ENCODE measurements at regions not wholly inside any gene's neighbourhood (a gene's known extent, or its start where the extent isn't known, plus 50 kb on each side); places are given as distances from the start of the nearest gene placed in this dataset. TPM values are rescaled to one million over a fixed set of nuclear protein-coding genes. Genes with fewer than 3 reads are reported as not detected.

- CTCF ChIA-PET, result no interaction called here
- no TSS peak for BruUV-seq (replicated peaks)
- Mint-ChIP-seq H3K9me3 (ENCODE audit: low read depth, unreplicated experiment) (no peaks in the 10 kb centered on the region), H3K27ac (ENCODE audit: unreplicated experiment) (no peak overlapping the region), H3K36me3 (ENCODE audit: insufficient read depth, unreplicated experiment) (no peaks in the 10 kb centered on the region), H3K4me1 (ENCODE audit: low read depth, unreplicated experiment) (peaks cover 12% of the 10 kb centered on the region), H3K4me3 (ENCODE audit: low read depth, unreplicated experiment) (no peak overlapping the region), H3K27me3 (ENCODE audit: unreplicated experiment) (no peaks in the 10 kb centered on the region)
- TF ChIP-seq CTCF (IDR thresholded peaks at IDR 0.05; ENCODE audit: unreplicated experiment), result no peak
- no peak for DNase-seq
- intact Hi-C loops (cut with micrococcal nuclease; ENCODE audit: unreplicated experiment), result no loop called here
These were observed 52.8 kb upstream of the KLF6 start for GRCh38 chr10:3837647-3838459.

GRCh38 chr10:3836222-3836820, 51.3 kb upstream of the KLF6 start:
- CTCF ChIA-PET, result interaction anchor here (0.6 to 1.8 kb wide), 3 partner anchors 16 to 487 kb away, joined by 3 to 8 read pairs (median 3); no protein-coding TSS in a partner anchor
- no TSS peak for BruUV-seq (replicated peaks)

GRCh38 chr10:3835770-3836169, 50.8 kb upstream of the KLF6 start:
- Mint-ChIP-seq H3K27ac (ENCODE audit: unreplicated experiment) (no peak overlapping the region), H3K4me3 (ENCODE audit: low read depth, unreplicated experiment) (no peak overlapping the region), H3K36me3 (ENCODE audit: insufficient read depth, unreplicated experiment) (no peaks in the 10 kb centered on the region), H3K4me1 (ENCODE audit: low read depth, unreplicated experiment) (peaks cover 12% of the 10 kb centered on the region), H3K27me3 (ENCODE audit: unreplicated experiment) (no peaks in the 10 kb centered on the region), H3K9me3 (ENCODE audit: low read depth, unreplicated experiment) (no peaks in the 10 kb centered on the region)
- intact Hi-C loops (cut with micrococcal nuclease; ENCODE audit: unreplicated experiment), result no loop called here
- DNase-seq, result no peak
- no TSS peak for BruUV-seq (replicated peaks)
- CTCF ChIA-PET, result interaction anchor here (0.6 to 1.8 kb wide), 3 partner anchors 16 to 487 kb away, joined by 3 to 8 read pairs (median 3); no protein-coding TSS in a partner anchor
- no peak for TF ChIP-seq CTCF (IDR thresholded peaks at IDR 0.05; ENCODE audit: unreplicated experiment)

More at GRCh38 chr10:3836222-3836820, 51.3 kb upstream of the KLF6 start:
- DNase-seq, result no peak
- H3K27ac Mint-ChIP-seq (ENCODE audit: unreplicated experiment), result no peak overlapping the region
- H3K36me3 Mint-ChIP-seq (ENCODE audit: insufficient read depth, unreplicated experiment), result no peaks in the 10 kb centered on the region
- intact Hi-C loops (cut with micrococcal nuclease; ENCODE audit: unreplicated experiment), result no loop called here
- H3K27me3 Mint-ChIP-seq (ENCODE audit: unreplicated experiment), result no peaks in the 10 kb centered on the region
- no peak for TF ChIP-seq CTCF (IDR thresholded peaks at IDR 0.05; ENCODE audit: unreplicated experiment)
- no peaks in the 10 kb centered on the region for H3K9me3 Mint-ChIP-seq (ENCODE audit: low read depth, unreplicated experiment)
- H3K4me1 Mint-ChIP-seq (ENCODE audit: low read depth, unreplicated experiment), result peaks cover 12% of the 10 kb centered on the region
- no peak overlapping the region for H3K4me3 Mint-ChIP-seq (ENCODE audit: low read depth, unreplicated experiment)

GRCh38 chr10:3834947-3835346, 49.9 kb upstream of the KLF6 start:
- H3K4me3 Mint-ChIP-seq (ENCODE audit: low read depth, unreplicated experiment), result no peak overlapping the region
- no peak for DNase-seq
- no peaks in the 10 kb centered on the region for H3K9me3 Mint-ChIP-seq (ENCODE audit: low read depth, unreplicated experiment)
- CTCF ChIA-PET, result interaction anchor here (0.6 kb wide), 1 partner anchor 543 kb away, joined by 3 read pairs; no protein-coding TSS in a partner anchor
- no peaks in the 10 kb centered on the region for H3K27me3 Mint-ChIP-seq (ENCODE audit: unreplicated experiment)
- no peaks in the 10 kb centered on the region for H3K36me3 Mint-ChIP-seq (ENCODE audit: insufficient read depth, unreplicated experiment)
- H3K4me1 Mint-ChIP-seq (ENCODE audit: low read depth, unreplicated experiment), result peaks cover 12% of the 10 kb centered on the region
- intact Hi-C loops (cut with micrococcal nuclease; ENCODE audit: unreplicated experiment), result no loop called here
- no peak overlapping the region for H3K27ac Mint-ChIP-seq (ENCODE audit: unreplicated experiment)
- no TSS peak for BruUV-seq (replicated peaks)
- TF ChIP-seq CTCF (IDR thresholded peaks at IDR 0.05; ENCODE audit: unreplicated experiment), result no peak

Small RNA genes in the stretch of these regions (microRNA-seq; reads per million reads assigned to microRNA genes)
- not detected for gene MIR6078

Data from Calu3 (cell line).